ENCODE measurements at regions not wholly inside any gene's neighbourhood (a gene's known extent, or its start where the extent isn't known, plus 50 kb on each side); places are given as distances from the start of the nearest gene placed in this dataset.
A peak's percentile ranks its signal among the peaks of the same experiment; 100 is the strongest.

- Histone ChIP-seq H3K4me3 (no peak overlapping the region), H3K27ac (peak overlapping the region; percentile 20 to 60 (median 46)), H3K4me1 (peaks cover 0 to 21% (median 17%) of the 10 kb centered on the region in 4 donors), H3K9me3 (peaks cover 0 to 10% (median 0%) of the 10 kb centered on the region in 4 donors), H3K36me3 (no peaks in the 10 kb centered on the region), H3K27me3 (no peaks in the 10 kb centered on the region)
- no peak for DNase-seq
- intact Hi-C loops (cut with DNase I), result no loop called here
- 66 to 81% methylated on average over 1 of the region's 1 CpG for WGBS, 2 donors
- no peak for TF ChIP-seq POLR2A (IDR thresholded peaks at IDR 0.05)
- peak; percentile 53 to 80 (median 67) for TF ChIP-seq POLR2AphosphoS5 (IDR thresholded peaks at IDR 0.05)
- peak; percentile 24 to 85 (median 56) for TF ChIP-seq EP300 (IDR thresholded peaks at IDR 0.05)
Measured at GRCh38 chr7:106418094-106418493, 133.3 kb upstream of the NAMPT start.

- TF ChIP-seq POLR2AphosphoS5 (IDR thresholded peaks at IDR 0.05), result no peak
- TF ChIP-seq CTCF (IDR thresholded peaks at IDR 0.05), result no peak
- TF ChIP-seq EP300 (IDR thresholded peaks at IDR 0.05), result no peak
- 67 to 78% methylated on average over 6 of the region's 6 CpGs for WGBS, 2 donors
- peak overlapping the region in 3 of 4 donors; percentile 12 to 42 (median 41) for H3K27ac ChIP-seq
- no peaks in the 10 kb centered on the region for H3K27me3 ChIP-seq
- H3K4me3 ChIP-seq, result no peak overlapping the region
- peaks cover 0 to 21% (median 17%) of the 10 kb centered on the region in 4 donors for H3K4me1 ChIP-seq
- intact Hi-C loops (cut with DNase I), result no loop called here
- DNase-seq, result no peak
- no peaks in the 10 kb centered on the region for H3K36me3 ChIP-seq
- H3K9me3 ChIP-seq, result peaks cover 0 to 10% (median 0%) of the 10 kb centered on the region in 4 donors
Measured at GRCh38 chr7:106417273-106417902, 132.6 kb upstream of the NAMPT start.

GRCh38 chr7:106416430-106416829 lies 131.6 kb upstream of the NAMPT start:
- intact Hi-C loops (cut with DNase I), result no loop called here
- TF ChIP-seq POLR2AphosphoS5 (IDR thresholded peaks at IDR 0.05), result no peak
- no peak for TF ChIP-seq EP300 (IDR thresholded peaks at IDR 0.05)
- TF ChIP-seq CTCF (IDR thresholded peaks at IDR 0.05), result no peak
- TF ChIP-seq POLR2A (IDR thresholded peaks at IDR 0.05), result no peak
- Histone ChIP-seq H3K36me3 (no peaks in the 10 kb centered on the region), H3K4me1 (peaks cover 0 to 11% (median 9%) of the 10 kb centered on the region in 4 donors), H3K4me3 (no peak overlapping the region), H3K27me3 (no peaks in the 10 kb centered on the region), H3K9me3 (peaks cover 0 to 10% (median 0%) of the 10 kb centered on the region in 4 donors), H3K27ac (no peak overlapping the region)
- DNase-seq, result no peak

- intact Hi-C loops (cut with DNase I), result no loop called here
- no peak for DNase-seq
Measured at GRCh38 chr7:106415433-106415832, 130.7 kb upstream of the NAMPT start.

GRCh38 chr7:106413446-106413845 lies 128.7 kb upstream of the NAMPT start:
- Histone ChIP-seq H3K4me3 (no peak overlapping the region), H3K9me3 (peaks cover 0 to 10% (median 0%) of the 10 kb centered on the region in 4 donors), H3K27me3 (no peaks in the 10 kb centered on the region), H3K4me1 (no peaks in the 10 kb centered on the region), H3K27ac (no peak overlapping the region), H3K36me3 (no peaks in the 10 kb centered on the region)
- TF ChIP-seq POLR2AphosphoS5 (IDR thresholded peaks at IDR 0.05), result no peak
- TF ChIP-seq EP300 (IDR thresholded peaks at IDR 0.05), result no peak
- no peak for TF ChIP-seq CTCF (IDR thresholded peaks at IDR 0.05)
- no peak for TF ChIP-seq POLR2A (IDR thresholded peaks at IDR 0.05)
- 77 to 87% methylated on average over 2 of the region's 2 CpGs for WGBS, 2 donors
- no peak for DNase-seq
- intact Hi-C loops (cut with DNase I), result no loop called here

More at GRCh38 chr7:106415433-106415832, 130.7 kb upstream of the NAMPT start:
- Histone ChIP-seq H3K4me3 (no peak overlapping the region), H3K27me3 (no peaks in the 10 kb centered on the region), H3K4me1 (peaks cover 0 to 2% (median 0%) of the 10 kb centered on the region in 4 donors), H3K27ac (no peak overlapping the region), H3K9me3 (peaks cover 0 to 10% (median 0%) of the 10 kb centered on the region in 4 donors), H3K36me3 (no peaks in the 10 kb centered on the region)
- TF ChIP-seq POLR2AphosphoS5 (IDR thresholded peaks at IDR 0.05), result no peak
- no peak for TF ChIP-seq EP300 (IDR thresholded peaks at IDR 0.05)
- no peak for TF ChIP-seq CTCF (IDR thresholded peaks at IDR 0.05)
- TF ChIP-seq POLR2A (IDR thresholded peaks at IDR 0.05), result no peak

Data from sigmoid colon (tissue), 6 donors.